ENCODE measurements at regions not wholly inside any gene's neighbourhood (a gene's known extent, or its start where the extent isn't known, plus 50 kb on each side); places are given as distances from the start of the nearest gene placed in this dataset.

- FAIRE-seq = no peak
- no peak for TF ChIP-seq POLR2AphosphoS5 (IDR thresholded peaks at IDR 0.05; ENCODE audit: low read depth, low read length)
Measured at GRCh38 chr22:48548391-48548790, 1279.3 kb downstream of the BRD1 start.

DNA sequence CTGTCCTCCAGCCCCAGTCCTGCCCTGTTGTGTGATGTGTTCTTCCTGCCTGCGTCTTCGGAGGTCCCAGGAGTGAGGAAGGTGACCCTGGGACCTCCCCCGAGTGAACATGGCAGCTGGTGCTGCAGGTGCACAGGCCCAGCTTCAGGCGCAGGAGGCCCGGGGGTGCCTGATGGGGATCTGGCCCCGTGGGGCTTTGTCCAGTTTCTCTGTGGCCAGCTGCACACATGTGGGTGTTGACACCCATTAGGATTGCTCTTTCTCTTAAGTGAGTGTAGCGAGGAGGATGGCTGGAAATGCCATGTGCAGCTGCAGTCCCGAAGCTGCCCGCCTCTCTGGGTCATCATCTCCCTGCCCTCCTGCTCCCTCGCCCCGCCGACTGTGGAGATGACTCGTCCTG, 1279.7 kb downstream of the BRD1 start:
- TF ChIP-seq POLR2AphosphoS5 (IDR thresholded peaks at IDR 0.05; ENCODE audit: low read depth, low read length) = no peak
- no peak for TF ChIP-seq POLR2A (IDR thresholded peaks at IDR 0.05; ENCODE audit: low read depth, low read length)
- no peak for TF ChIP-seq TAF1 (IDR thresholded peaks at IDR 0.05; ENCODE audit: low read depth, low read length)
- no peak for TF ChIP-seq POU2F2 (IDR thresholded peaks at IDR 0.05; ENCODE audit: low read depth, low read length)
- TF ChIP-seq SPI1 (IDR thresholded peaks at IDR 0.05; ENCODE audit: low read depth, low read length) = no peak
- no peak for TF ChIP-seq PAX5 (IDR thresholded peaks at IDR 0.05; ENCODE audit: insufficient read depth, low read length, severe bottlenecking)
- FAIRE-seq (no peak), DNase-seq (ENCODE audit: insufficient read length, low spot score) (no peak)

More at GRCh38 chr22:48548391-48548790, 1279.3 kb downstream of the BRD1 start:
- DNase-seq (ENCODE audit: insufficient read length, low spot score) = no peak

DNA sequence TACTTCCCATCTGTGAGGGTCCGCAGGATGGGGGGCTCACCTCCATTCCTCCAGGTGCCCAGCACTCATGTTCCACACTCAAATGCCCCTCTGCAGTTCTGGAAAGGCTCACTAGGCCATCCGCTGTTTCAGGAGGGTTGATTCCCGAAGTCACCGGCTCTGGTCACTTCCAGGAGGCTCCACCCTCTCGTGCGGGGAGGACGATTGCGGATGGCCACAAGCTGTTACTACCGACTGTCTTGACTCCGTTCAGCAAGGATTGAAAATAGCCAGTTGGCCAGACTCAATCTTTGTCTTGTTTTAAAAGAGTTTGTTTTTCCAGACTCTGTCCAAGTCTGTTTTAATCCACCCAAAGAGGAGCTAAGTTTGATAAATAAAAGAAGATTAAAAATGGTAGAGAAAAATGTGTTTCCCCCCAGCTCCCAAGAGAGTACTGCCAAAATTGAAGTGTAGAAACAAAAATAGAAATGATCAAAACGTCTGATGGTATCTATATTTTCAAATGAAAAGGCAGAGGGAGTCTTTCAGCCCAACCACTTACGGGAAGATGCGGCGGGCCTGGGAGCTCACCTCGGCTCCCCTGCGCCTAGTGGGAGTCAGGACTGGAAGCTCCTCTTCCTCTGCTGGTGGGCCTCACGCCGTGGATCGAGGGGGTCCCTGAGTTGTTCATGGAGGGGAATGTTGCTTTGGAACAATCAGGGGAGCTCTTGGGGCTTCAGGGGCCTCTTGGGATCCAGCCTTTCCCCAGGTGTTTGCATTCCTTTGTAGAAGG, 1280.8 kb downstream of the BRD1 start:
- no peak for FAIRE-seq
- DNase-seq (ENCODE audit: insufficient read length, low spot score) = no peak
- TF ChIP-seq PAX5 (IDR thresholded peaks at IDR 0.05; ENCODE audit: insufficient read depth, low read length, severe bottlenecking) (no peak), TAF1 (IDR thresholded peaks at IDR 0.05; ENCODE audit: low read depth, low read length) (no peak), POLR2AphosphoS5 (IDR thresholded peaks at IDR 0.05; ENCODE audit: low read depth, low read length) (no peak), POLR2A (IDR thresholded peaks at IDR 0.05; ENCODE audit: low read depth, low read length) (no peak), POU2F2 (IDR thresholded peaks at IDR 0.05; ENCODE audit: low read depth, low read length) (no peak), SPI1 (IDR thresholded peaks at IDR 0.05; ENCODE audit: low read depth, low read length) (no peak)

GRCh38 chr22:48545987-48546386, 1281.7 kb downstream of the BRD1 start:
- FAIRE-seq (no peak), DNase-seq (ENCODE audit: insufficient read length, low spot score) (no peak)
- TF ChIP-seq TAF1 (IDR thresholded peaks at IDR 0.05; ENCODE audit: low read depth, low read length) (no peak), SPI1 (IDR thresholded peaks at IDR 0.05; ENCODE audit: low read depth, low read length) (no peak), POU2F2 (IDR thresholded peaks at IDR 0.05; ENCODE audit: low read depth, low read length) (no peak), PAX5 (IDR thresholded peaks at IDR 0.05; ENCODE audit: insufficient read depth, low read length, severe bottlenecking) (no peak), POLR2AphosphoS5 (IDR thresholded peaks at IDR 0.05; ENCODE audit: low read depth, low read length) (no peak), POLR2A (IDR thresholded peaks at IDR 0.05; ENCODE audit: low read depth, low read length) (no peak)

- TF ChIP-seq TAF1 (IDR thresholded peaks at IDR 0.05; ENCODE audit: low read depth, low read length) (no peak), POLR2AphosphoS5 (IDR thresholded peaks at IDR 0.05; ENCODE audit: low read depth, low read length) (no peak), PAX5 (IDR thresholded peaks at IDR 0.05; ENCODE audit: insufficient read depth, low read length, severe bottlenecking) (no peak), SPI1 (IDR thresholded peaks at IDR 0.05; ENCODE audit: low read depth, low read length) (no peak), POU2F2 (IDR thresholded peaks at IDR 0.05; ENCODE audit: low read depth, low read length) (no peak), POLR2A (IDR thresholded peaks at IDR 0.05; ENCODE audit: low read depth, low read length) (no peak)
- no peak for FAIRE-seq
Measured at GRCh38 chr22:48541401-48542098, 1286.1 kb downstream of the BRD1 start.

GRCh38 chr22:48539261-48539660, 1288.4 kb downstream of the BRD1 start:
- no peak for TF ChIP-seq POLR2AphosphoS5 (IDR thresholded peaks at IDR 0.05; ENCODE audit: low read depth, low read length)
- no peak for TF ChIP-seq PAX5 (IDR thresholded peaks at IDR 0.05; ENCODE audit: insufficient read depth, low read length, severe bottlenecking)
- no peak for TF ChIP-seq POU2F2 (IDR thresholded peaks at IDR 0.05; ENCODE audit: low read depth, low read length)
- no peak for TF ChIP-seq POLR2A (IDR thresholded peaks at IDR 0.05; ENCODE audit: low read depth, low read length)
- TF ChIP-seq TAF1 (IDR thresholded peaks at IDR 0.05; ENCODE audit: low read depth, low read length) = no peak
- no peak for TF ChIP-seq SPI1 (IDR thresholded peaks at IDR 0.05; ENCODE audit: low read depth, low read length)
- no peak for FAIRE-seq
- no peak for DNase-seq (ENCODE audit: insufficient read length, low spot score)

More at GRCh38 chr22:48541401-48542098, 1286.1 kb downstream of the BRD1 start:
- no peak for DNase-seq (ENCODE audit: insufficient read length, low spot score)

DNA sequence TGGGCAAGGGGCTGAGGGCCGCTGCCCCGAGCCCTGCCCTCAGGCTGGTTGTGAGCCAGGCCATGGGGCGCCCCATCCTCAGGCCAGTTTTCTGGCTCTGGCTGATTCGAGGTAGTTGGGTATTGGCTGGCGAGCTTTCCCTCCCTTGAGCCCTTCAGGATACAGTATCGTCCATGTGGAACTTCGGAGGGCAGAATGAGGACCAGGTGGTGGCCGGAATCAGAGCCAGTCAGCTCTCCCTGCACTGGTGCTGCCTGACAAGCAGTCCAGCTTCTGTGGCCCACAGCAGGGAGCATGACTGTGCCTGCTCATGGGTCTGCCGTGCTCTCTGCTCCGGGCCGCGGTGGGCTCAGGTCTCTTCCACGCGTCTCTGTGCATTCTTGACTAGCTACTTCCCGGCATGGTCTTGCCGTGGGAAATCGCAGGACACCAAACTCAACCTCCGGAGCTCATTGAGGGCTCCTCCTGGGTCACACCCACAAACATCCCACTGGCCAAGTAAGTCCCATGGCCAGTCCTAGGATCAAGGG, 1289.3 kb downstream of the BRD1 start:
- no peak for TF ChIP-seq TAF1 (IDR thresholded peaks at IDR 0.05; ENCODE audit: low read depth, low read length)
- TF ChIP-seq POU2F2 (IDR thresholded peaks at IDR 0.05; ENCODE audit: low read depth, low read length) = no peak
- TF ChIP-seq POLR2AphosphoS5 (IDR thresholded peaks at IDR 0.05; ENCODE audit: low read depth, low read length) = no peak
- TF ChIP-seq POLR2A (IDR thresholded peaks at IDR 0.05; ENCODE audit: low read depth, low read length) = no peak
- TF ChIP-seq PAX5 (IDR thresholded peaks at IDR 0.05; ENCODE audit: insufficient read depth, low read length, severe bottlenecking) = no peak
- no peak for TF ChIP-seq SPI1 (IDR thresholded peaks at IDR 0.05; ENCODE audit: low read depth, low read length)
- DNase-seq (ENCODE audit: insufficient read length, low spot score) = no peak
- no peak for FAIRE-seq

DNA sequence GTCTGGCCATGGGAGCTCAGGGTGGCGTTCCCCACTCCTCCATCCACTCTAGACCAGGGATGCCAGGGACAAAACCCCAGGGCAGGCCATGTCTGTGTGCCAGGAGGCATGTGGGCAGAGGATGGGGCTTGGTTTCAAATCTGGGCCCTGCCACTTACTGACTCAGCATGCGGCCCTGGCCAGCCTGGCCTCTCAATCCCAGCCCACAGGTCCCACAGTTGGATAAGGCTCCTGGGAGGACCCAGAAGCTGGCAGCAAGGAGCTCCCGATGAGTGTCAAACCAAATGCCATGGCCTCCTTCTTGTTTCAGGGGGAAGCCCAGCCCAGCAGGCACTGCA, 1290.4 kb downstream of the BRD1 start:
- FAIRE-seq = no peak
- no peak for TF ChIP-seq SPI1 (IDR thresholded peaks at IDR 0.05; ENCODE audit: low read depth, low read length)
- TF ChIP-seq PAX5 (IDR thresholded peaks at IDR 0.05; ENCODE audit: insufficient read depth, low read length, severe bottlenecking) = no peak
- no peak for TF ChIP-seq TAF1 (IDR thresholded peaks at IDR 0.05; ENCODE audit: low read depth, low read length)
- TF ChIP-seq POLR2AphosphoS5 (IDR thresholded peaks at IDR 0.05; ENCODE audit: low read depth, low read length) = no peak
- no peak for TF ChIP-seq POLR2A (IDR thresholded peaks at IDR 0.05; ENCODE audit: low read depth, low read length)
- no peak for TF ChIP-seq POU2F2 (IDR thresholded peaks at IDR 0.05; ENCODE audit: low read depth, low read length)
- DNase-seq (ENCODE audit: insufficient read length, low spot score) = no peak

DNA sequence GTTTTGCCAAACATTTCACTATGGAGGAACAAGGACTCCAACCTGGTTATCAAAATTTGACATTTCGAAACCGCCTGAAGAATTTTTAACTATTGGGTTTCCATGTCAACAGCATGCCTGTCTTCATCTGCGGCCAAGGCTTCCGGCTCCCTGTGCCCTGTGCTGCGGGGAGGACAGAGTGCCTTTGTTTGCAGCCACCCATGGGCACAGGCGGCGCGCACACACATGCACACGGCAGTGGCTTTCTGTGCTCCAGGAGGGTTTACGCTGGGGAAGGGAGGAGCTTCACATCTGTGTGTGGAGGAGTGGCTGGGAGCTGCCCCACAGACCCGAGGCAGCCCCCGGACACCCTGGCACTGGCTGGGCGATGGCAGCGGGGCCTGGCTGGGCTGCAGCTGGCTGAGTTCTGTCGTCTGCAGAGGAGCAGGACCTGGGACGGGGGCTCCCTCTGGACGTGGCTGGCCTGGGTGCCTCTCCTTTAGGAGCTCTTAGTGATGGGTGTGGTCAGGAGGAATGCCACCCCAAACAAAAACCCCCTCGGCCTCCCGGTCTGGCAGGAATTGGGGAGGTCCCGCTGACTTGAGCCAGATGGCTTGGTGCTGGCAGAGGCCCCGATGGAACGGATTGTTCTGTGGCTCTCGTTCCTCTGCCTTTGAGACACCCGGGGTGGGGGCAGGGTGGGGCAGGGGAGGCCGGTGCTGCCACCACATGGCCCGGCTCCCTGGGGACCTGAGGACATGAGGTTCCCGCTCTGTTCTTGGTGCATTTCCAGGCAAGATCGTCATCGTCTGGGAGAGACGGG, 1290.9 kb downstream of the BRD1 start:
- FAIRE-seq (no peak), DNase-seq (ENCODE audit: insufficient read length, low spot score) (no peak)
- TF ChIP-seq POLR2A (IDR thresholded peaks at IDR 0.05; ENCODE audit: low read depth, low read length) (no peak), POU2F2 (IDR thresholded peaks at IDR 0.05; ENCODE audit: low read depth, low read length) (no peak), PAX5 (IDR thresholded peaks at IDR 0.05; ENCODE audit: insufficient read depth, low read length, severe bottlenecking) (no peak), TAF1 (IDR thresholded peaks at IDR 0.05; ENCODE audit: low read depth, low read length) (no peak)

All from GM12891 (cell line).